Uterus (tissue), 2 donors: ENCODE measurements at regions not wholly inside any gene's neighbourhood (a gene's known extent, or its start where the extent isn't known, plus 50 kb on each side); places are given as distances from the start of the nearest gene placed in this dataset.

ENCODE experiments used
- CTCF ChIP-seq, 4 experiments: fragments of 200-600 bp in 2 of 4; fragments of 450-650 bp in 2 of 4; sonication (generic) in 2 of 4; IDR thresholded peaks; one replicate each; pipeline ENCODE4 v1.5.1; 2016 to 2019; ENCODE audit warnings: antibody characterized with exemption in 4 of 4, mild to moderate bottlenecking in 2 of 4, moderate library complexity in 1 of 4
- POLR2A ChIP-seq, 2 donors: fragments of 450-650 bp; IDR thresholded peaks; one replicate each; pipeline ENCODE4 v1.6.1; 2016; ENCODE audit warnings: antibody characterized with exemption in 2 of 2, mild to moderate bottlenecking in 1 of 2, moderate library complexity in 1 of 2

DNA sequence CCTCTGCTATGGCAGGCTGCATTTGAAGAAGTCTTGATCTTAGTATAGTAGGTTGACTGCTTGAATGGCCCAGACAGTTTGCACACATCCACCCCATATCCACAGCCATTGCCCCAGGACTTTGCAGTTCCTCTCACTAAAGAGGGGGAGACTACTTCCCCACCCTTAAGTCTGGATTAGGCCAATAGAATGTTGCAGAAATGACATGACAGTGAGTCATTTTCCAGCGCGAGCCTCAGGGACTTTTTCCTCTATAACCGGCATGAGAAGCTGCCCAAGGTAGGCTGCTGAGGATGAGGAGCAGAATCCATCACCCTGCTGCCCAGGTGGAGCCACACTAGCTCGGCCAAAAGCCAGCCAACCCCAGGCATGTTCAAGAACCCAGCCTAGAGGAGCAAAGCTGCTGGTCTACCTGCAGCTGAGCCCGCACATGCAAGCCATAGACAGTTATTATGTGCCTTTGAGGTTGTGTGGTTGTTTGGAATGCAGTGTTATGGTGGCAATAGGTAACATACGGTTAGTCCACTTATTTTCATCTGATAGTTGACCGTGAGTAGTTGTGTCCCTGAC lies 113.9 kb downstream of the TLE3 start:
- TF ChIP-seq CTCF (IDR thresholded peaks at IDR 0.05) (no peak), POLR2A (IDR thresholded peaks at IDR 0.05) (no peak)
